ENCODE measurements at regions not wholly inside any gene's neighbourhood (a gene's known extent, or its start where the extent isn't known, plus 50 kb on each side); places are given as distances from the start of the nearest gene placed in this dataset.
A peak's percentile ranks its signal among the peaks of the same experiment; 100 is the strongest.
"Not testable (repeated sequence)": the region's sequence is repeated elsewhere in the genome, so short reads cannot be mapped to it uniquely, and the experiment has no call there.

- no peaks in the 10 kb centered on the region for H3K36me3 Mint-ChIP-seq
- no peak overlapping the region for H3K27ac Mint-ChIP-seq
- peaks cover 0 to 4% (median 0%) of the 10 kb centered on the region in 7 donors for H3K9me3 Mint-ChIP-seq
- no peak overlapping the region for H3K4me3 Mint-ChIP-seq
- ATAC-seq (ENCODE audit: low read depth in 2 of 2) = no peak
- peaks cover 0 to 5% (median 0%) of the 10 kb centered on the region in 3 donors for H3K27me3 Mint-ChIP-seq
- DNase-seq = no peak
- no peaks in the 10 kb centered on the region for H3K4me1 Mint-ChIP-seq
Observed at GRCh38 chr12:105876396-105876927, 262.3 kb downstream of the NUAK1 start.

- no peak for ATAC-seq (ENCODE audit: low read depth in 2 of 2)
- Mint-ChIP-seq H3K9me3 (peaks cover 0 to 4% (median 0%) of the 10 kb centered on the region in 7 donors), H3K4me1 (no peaks in the 10 kb centered on the region), H3K27ac (no peak overlapping the region), H3K36me3 (no peaks in the 10 kb centered on the region), H3K4me3 (no peak overlapping the region), H3K27me3 (peaks cover 0 to 12% (median 0%) of the 10 kb centered on the region in 3 donors)
- DNase-seq = no peak
Observed at GRCh38 chr12:105878964-105879363, 259.8 kb downstream of the NUAK1 start.

- peaks cover 0 to 12% (median 0%) of the 10 kb centered on the region in 3 donors for H3K27me3 Mint-ChIP-seq
Observed at GRCh38 chr12:105880824-105881388, 257.8 kb downstream of the NUAK1 start.

GRCh38 chr12:105882404-105882803, 256.4 kb downstream of the NUAK1 start:
- Mint-ChIP-seq H3K9me3 (peaks cover 0 to 4% (median 0%) of the 10 kb centered on the region in 7 donors), H3K27ac (no peak overlapping the region), H3K4me3 (peak overlapping the region in 1 of 8 donors; percentile 53), H3K27me3 (peaks cover 0 to 12% (median 0%) of the 10 kb centered on the region in 3 donors), H3K36me3 (no peaks in the 10 kb centered on the region), H3K4me1 (no peaks in the 10 kb centered on the region)
- DNase-seq (no peak), ATAC-seq (ENCODE audit: low read depth in 2 of 2) (no peak)

More at GRCh38 chr12:105880824-105881388, 257.8 kb downstream of the NUAK1 start:
- DNase-seq (no peak), ATAC-seq (ENCODE audit: low read depth in 2 of 2) (no peak)
- Mint-ChIP-seq H3K4me3 (no peak overlapping the region), H3K36me3 (no peaks in the 10 kb centered on the region), H3K27ac (no peak overlapping the region), H3K9me3 (peaks cover 0 to 4% (median 0%) of the 10 kb centered on the region in 7 donors), H3K4me1 (no peaks in the 10 kb centered on the region)

- Mint-ChIP-seq H3K4me3 (no peak overlapping the region), H3K27me3 (peaks cover 0 to under 1% (median 0%) of the 10 kb centered on the region in 3 donors), H3K36me3 (no peaks in the 10 kb centered on the region), H3K4me1 (no peaks in the 10 kb centered on the region), H3K27ac (peak overlapping the region in 1 of 6 donors; percentile 3), H3K9me3 (peaks cover 0 to 7% (median 4%) of the 10 kb centered on the region in 7 donors)
- no peak for ATAC-seq (ENCODE audit: low read depth in 2 of 2)
- no peak for DNase-seq
Observed at GRCh38 chr12:105887131-105887530, 251.6 kb downstream of the NUAK1 start.

GRCh38 chr12:105888696-105889095, 250.1 kb downstream of the NUAK1 start:
- Mint-ChIP-seq H3K27me3 (no peaks in the 10 kb centered on the region), H3K27ac (no peak overlapping the region), H3K4me3 (no peak overlapping the region), H3K9me3 (peaks cover 0 to 7% (median 4%) of the 10 kb centered on the region in 7 donors), H3K36me3 (no peaks in the 10 kb centered on the region), H3K4me1 (no peaks in the 10 kb centered on the region)
- ATAC-seq (ENCODE audit: low read depth in 2 of 2) (no peak), DNase-seq (no peak)

- H3K4me1 Mint-ChIP-seq = no peaks in the 10 kb centered on the region
- no peak for ATAC-seq (ENCODE audit: low read depth in 2 of 2)
- H3K9me3 Mint-ChIP-seq = peaks cover 4 to 7% (median 6%) of the 10 kb centered on the region in 7 donors
- no peak overlapping the region for H3K4me3 Mint-ChIP-seq
- no peaks in the 10 kb centered on the region for H3K27me3 Mint-ChIP-seq
- H3K27ac Mint-ChIP-seq = no peak overlapping the region
- DNase-seq = no peak
- no peaks in the 10 kb centered on the region for H3K36me3 Mint-ChIP-seq
Observed at GRCh38 chr12:105892362-105892910, 246.3 kb downstream of the NUAK1 start.

GRCh38 chr12:105895197-105895832, 243.4 kb downstream of the NUAK1 start:
- H3K9me3 Mint-ChIP-seq; H3K4me1 Mint-ChIP-seq; H3K27ac Mint-ChIP-seq; H3K27me3 Mint-ChIP-seq; ATAC-seq (ENCODE audit: low read depth in 2 of 2); DNase-seq; H3K36me3 Mint-ChIP-seq: not testable (repeated sequence)
- H3K4me3 Mint-ChIP-seq = peak overlapping the region in 1 of 8 donors; percentile 9

GRCh38 chr12:105897311-105897725, 241.4 kb downstream of the NUAK1 start:
- DNase-seq = no peak
- H3K4me3 Mint-ChIP-seq = no peak overlapping the region
- peaks cover 0 to 7% (median 6%) of the 10 kb centered on the region in 7 donors for H3K9me3 Mint-ChIP-seq
- no peak for ATAC-seq (ENCODE audit: low read depth in 2 of 2)
- no peaks in the 10 kb centered on the region for H3K4me1 Mint-ChIP-seq
- peak overlapping the region in 1 of 6 donors; percentile 80 for H3K27ac Mint-ChIP-seq
- no peaks in the 10 kb centered on the region for H3K36me3 Mint-ChIP-seq
- peaks cover 0 to 6% (median 0%) of the 10 kb centered on the region in 3 donors for H3K27me3 Mint-ChIP-seq

- H3K9me3 Mint-ChIP-seq; ATAC-seq (ENCODE audit: low read depth in 2 of 2); DNase-seq; H3K27me3 Mint-ChIP-seq; H3K36me3 Mint-ChIP-seq; H3K4me3 Mint-ChIP-seq; H3K4me1 Mint-ChIP-seq: not testable (repeated sequence)
- H3K27ac Mint-ChIP-seq = peak overlapping the region in 1 of 6 donors; percentile 1
Observed at GRCh38 chr12:105898271-105898670, 240.5 kb downstream of the NUAK1 start.

GRCh38 chr12:105899589-105899988, 239.2 kb downstream of the NUAK1 start:
- no peak for ATAC-seq (ENCODE audit: low read depth in 2 of 2)
- H3K4me1 Mint-ChIP-seq = no peaks in the 10 kb centered on the region
- peaks cover 0 to 7% (median 6%) of the 10 kb centered on the region in 7 donors for H3K9me3 Mint-ChIP-seq
- peaks cover 0 to 6% (median 0%) of the 10 kb centered on the region in 3 donors for H3K27me3 Mint-ChIP-seq
- DNase-seq = no peak
- H3K36me3 Mint-ChIP-seq = no peaks in the 10 kb centered on the region
- no peak overlapping the region for H3K4me3 Mint-ChIP-seq
- no peak overlapping the region for H3K27ac Mint-ChIP-seq

GRCh38 chr12:105906561-105906960, 232.2 kb downstream of the NUAK1 start:
- no peak for ATAC-seq (ENCODE audit: low read depth in 2 of 2)
- Mint-ChIP-seq H3K27me3 (peaks cover 4 to 12% (median 9%) of the 10 kb centered on the region in 3 donors), H3K27ac (no peak overlapping the region), H3K9me3 (peaks cover 0 to 5% (median under 1%) of the 10 kb centered on the region in 7 donors), H3K36me3 (no peaks in the 10 kb centered on the region), H3K4me3 (no peak overlapping the region), H3K4me1 (no peaks in the 10 kb centered on the region)
- DNase-seq = no peak

GRCh38 chr12:105907982-105908381, 230.8 kb downstream of the NUAK1 start:
- Mint-ChIP-seq H3K27ac (no peak overlapping the region), H3K9me3 (peaks cover 0 to 6% (median 4%) of the 10 kb centered on the region in 7 donors), H3K36me3 (no peaks in the 10 kb centered on the region), H3K27me3 (peaks cover 4 to 12% (median 9%) of the 10 kb centered on the region in 3 donors), H3K4me1 (no peaks in the 10 kb centered on the region), H3K4me3 (no peak overlapping the region)
- DNase-seq (no peak), ATAC-seq (ENCODE audit: low read depth in 2 of 2) (no peak)

GRCh38 chr12:105910030-105910429, 228.7 kb downstream of the NUAK1 start:
- Mint-ChIP-seq H3K27ac (no peak overlapping the region), H3K4me3 (no peak overlapping the region), H3K4me1 (no peaks in the 10 kb centered on the region), H3K9me3 (peaks cover 2 to 10% (median 4%) of the 10 kb centered on the region in 7 donors), H3K27me3 (peaks cover 7 to 12% (median 9%) of the 10 kb centered on the region in 3 donors), H3K36me3 (no peaks in the 10 kb centered on the region)
- no peak for DNase-seq
- ATAC-seq (ENCODE audit: low read depth in 2 of 2) = no peak
